ENCODE measurements at regions not wholly inside any gene's neighbourhood (a gene's known extent, or its start where the extent isn't known, plus 50 kb on each side); places are given as distances from the start of the nearest gene placed in this dataset.

DNA sequence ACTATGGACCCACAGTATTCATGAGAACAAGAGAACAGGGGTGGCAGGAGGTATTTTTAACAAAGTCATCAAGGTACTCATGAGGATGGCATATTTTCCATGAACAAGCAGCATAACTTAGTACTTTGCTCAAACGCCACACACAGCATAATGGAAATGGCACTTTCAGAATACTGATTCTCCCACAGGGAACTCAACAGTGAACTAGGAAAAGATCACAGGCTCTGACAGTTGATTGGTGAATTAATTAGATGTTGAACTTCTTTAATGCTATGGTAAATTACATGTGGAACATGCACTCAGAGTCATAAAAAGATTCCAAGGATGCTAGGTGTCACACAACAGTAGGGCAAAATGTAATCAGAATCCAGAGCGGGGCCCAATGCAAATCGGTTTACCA, 1088.6 kb upstream of the C9orf72 start:
- ATAC-seq (no peak), FAIRE-seq (no peak), DNase-seq (ENCODE audit: low spot score) (no peak)
- no peaks in the 10 kb centered on the region for H3K36me3 ChIP-seq (replicated peaks in 1 of 2; ENCODE audit: control insufficient read depth in 1 of 2, insufficient read depth in 2 of 2, low read length in 2 of 2)
- no peak overlapping the region for H2AFZ ChIP-seq (ENCODE audit: low read length)
- no peak overlapping the region for H3K4me2 ChIP-seq (ENCODE audit: low read depth, low read length)
- intact Hi-C loops (cut with micrococcal nuclease; ENCODE audit: unreplicated experiment): no loop called here
- no peak overlapping the region for H3K27ac ChIP-seq (ENCODE audit: extremely low read length, insufficient read depth, low read length)
- no peaks in the 10 kb centered on the region for H3K4me1 ChIP-seq (ENCODE audit: insufficient read depth, low read length)
- 4% methylated on average over 3 of the region's 3 CpGs for WGBS (ENCODE audit: low lambda C conversion rate)
- no peak overlapping the region for H3K9ac ChIP-seq (ENCODE audit: insufficient read depth, low read depth, low read length)
- H3K4me3 ChIP-seq (replicated peaks in 1 of 3; ENCODE audit: insufficient read depth in 1 of 3, low read depth in 2 of 3, low read length in 3 of 3): no peak overlapping the region
- ChIA-PET POLR2A (no interaction called here), CTCF (ENCODE audit: low intra/inter-chr PET ratio, low total read pairs) (no interaction called here)
- in situ Hi-C loops (cut with HindIII; ENCODE audit: extremely low pct_ligation_motif_present, low pct_unique_long_range_greater_than_20kb): no loop called here
- BruUV-seq (replicated peaks): no TSS peak
- no peaks in the 10 kb centered on the region for H3K79me2 ChIP-seq (ENCODE audit: insufficient read depth, low read length)
- TF ChIP-seq TCF7 (IDR thresholded peaks at IDR 0.05; ENCODE audit: low read depth): no peak
- no peak for TF ChIP-seq ZNF788 (CRISPR knock-in tag; IDR thresholded peaks at IDR 0.05; ENCODE audit: borderline replicate concordance)
- no peak for TF ChIP-seq PAF1 (CRISPR knock-in tag; IDR thresholded peaks at IDR 0.05)
- TF ChIP-seq ASH2L (IDR thresholded peaks at IDR 0.05; ENCODE audit: insufficient read length, low read depth, low read length): no peak
- H4K20me1 ChIP-seq (ENCODE audit: insufficient read depth, low read length): no peaks in the 10 kb centered on the region
- no peaks in the 10 kb centered on the region for H3K9me3 ChIP-seq (ENCODE audit: low read length)
- H3K27me3 ChIP-seq (ENCODE audit: control insufficient read depth in 1 of 2, insufficient read depth in 2 of 2, low read length in 2 of 2): no peaks in the 10 kb centered on the region

DNA sequence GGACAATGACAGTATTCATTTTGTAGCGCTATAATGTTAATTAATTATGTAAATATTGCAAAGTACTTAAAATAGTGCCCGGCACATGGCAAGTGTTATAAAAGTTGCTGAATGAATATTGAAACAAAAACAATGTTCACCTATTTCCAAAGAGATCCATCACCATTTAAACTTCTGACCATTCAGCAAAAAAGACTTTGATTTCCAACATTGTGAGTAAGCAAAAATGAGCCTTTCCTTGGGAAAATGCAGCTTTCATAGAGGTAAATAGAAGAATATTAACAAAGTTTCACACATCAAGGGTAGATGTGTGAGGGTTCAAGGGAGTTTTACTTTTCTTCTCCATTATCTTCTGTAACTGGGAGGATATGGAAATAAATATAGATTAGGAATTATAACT, 1089.4 kb upstream of the C9orf72 start:
- Histone ChIP-seq H3K9ac (ENCODE audit: insufficient read depth, low read depth, low read length) (no peak overlapping the region), H3K27ac (ENCODE audit: extremely low read length, insufficient read depth, low read length) (no peak overlapping the region), H3K9me3 (ENCODE audit: low read length) (no peaks in the 10 kb centered on the region), H3K36me3 (replicated peaks in 1 of 2; ENCODE audit: control insufficient read depth in 1 of 2, insufficient read depth in 2 of 2, low read length in 2 of 2) (no peaks in the 10 kb centered on the region), H3K27me3 (ENCODE audit: control insufficient read depth in 1 of 2, insufficient read depth in 2 of 2, low read length in 2 of 2) (no peaks in the 10 kb centered on the region), H3K4me2 (ENCODE audit: low read depth, low read length) (no peak overlapping the region), H2AFZ (ENCODE audit: low read length) (no peak overlapping the region), H3K4me3 (replicated peaks in 1 of 3; ENCODE audit: insufficient read depth in 1 of 3, low read depth in 2 of 3, low read length in 3 of 3) (no peak overlapping the region), H3K79me2 (ENCODE audit: insufficient read depth, low read length) (no peaks in the 10 kb centered on the region), H4K20me1 (ENCODE audit: insufficient read depth, low read length) (no peaks in the 10 kb centered on the region), H3K4me1 (ENCODE audit: insufficient read depth, low read length) (no peaks in the 10 kb centered on the region)
- in situ Hi-C loops (cut with HindIII; ENCODE audit: extremely low pct_ligation_motif_present, low pct_unique_long_range_greater_than_20kb) (no loop called here), intact Hi-C loops (cut with micrococcal nuclease; ENCODE audit: unreplicated experiment) (no loop called here)
- no peak for ATAC-seq
- no peak for FAIRE-seq
- ChIA-PET POLR2A (no interaction called here), CTCF (ENCODE audit: low intra/inter-chr PET ratio, low total read pairs) (no interaction called here)
- BruUV-seq (replicated peaks): no TSS peak
- WGBS (ENCODE audit: low lambda C conversion rate): 0% methylated on average over 2 of the region's 2 CpGs
- no peak for DNase-seq (ENCODE audit: low spot score)
- peak; percentile 62 for TF ChIP-seq MAFF (IDR thresholded peaks at IDR 0.05; ENCODE audit: low read depth, low read length)
- TF ChIP-seq MAFK (conservative IDR thresholded peaks at IDR 0.05 in 1 of 2, IDR thresholded peaks at IDR 0.05 in 1 of 2; ENCODE audit: low read length in 2 of 2): peak in 1 of 2 experiments; percentile 63; a peak in 3 of 4 replicates
- no peak for TF ChIP-seq HDAC1 (CRISPR knock-in tag; IDR thresholded peaks at IDR 0.05)
